HL-60 (cell line): ENCODE measurements at regions not wholly inside any gene's neighbourhood (a gene's known extent, or its start where the extent isn't known, plus 50 kb on each side); places are given as distances from the start of the nearest gene placed in this dataset.

ENCODE experiments used
- DNase-seq, 2 experiments: peaks; one replicate each; pipeline ENCODE4 v3.0.0-alpha.2; 2010 to 2020; ENCODE audit warnings: low read depth in 1 of 2, low spot score in 1 of 2
- H3K27ac ChIP-seq: fragments of 250-450 bp; sonication (Bioruptor Pico); replicated peaks from 2 replicates; pipeline ENCODE4 v1.5.1; 2020; ENCODE audit warnings: mild to moderate bottlenecking, moderate library complexity
- H3K27me3 ChIP-seq: fragments of 250-450 bp; sonication (Bioruptor Pico); 2 replicates; pipeline ENCODE4 v1.5.1; 2021; ENCODE audit warnings: mild to moderate bottlenecking, moderate library complexity; ENCODE audit not compliant: insufficient read depth, poor library complexity, severe bottlenecking
- H3K4me3 ChIP-seq: replicated peaks from 2 replicates; pipeline ENCODE4 v1.5.1; 2011; ENCODE audit warnings: mild to moderate bottlenecking, control low read depth, low read length; ENCODE audit not compliant: insufficient read depth
- GABPA ChIP-seq: IDR thresholded peaks from 2 replicates; pipeline ENCODE4 v1.6.1; 2012; ENCODE audit warnings: low read depth
- POLR2AphosphoS5 ChIP-seq: IDR thresholded peaks from 2 replicates; pipeline ENCODE4 v1.6.1; 2012; ENCODE audit warnings: low read depth
- SPI1 ChIP-seq: IDR thresholded peaks from 2 replicates; pipeline ENCODE4 v1.6.1; 2012; ENCODE audit warnings: low read depth, mild to moderate bottlenecking, borderline replicate concordance
- TF ChIP-seq, protein P1 (sequence below): IDR thresholded peaks from 2 replicates; pipeline ENCODE4 v1.6.1; 2012; ENCODE audit warnings: low read depth; ENCODE audit not compliant: insufficient replicate concordance
- TF ChIP-seq, protein P2 (sequence below): IDR thresholded peaks from one replicate; pipeline ENCODE4 v1.5.1; 2011; ENCODE audit warnings: low read length, control low read depth, inconsistent platforms; ENCODE audit not compliant: insufficient read depth

DNA sequence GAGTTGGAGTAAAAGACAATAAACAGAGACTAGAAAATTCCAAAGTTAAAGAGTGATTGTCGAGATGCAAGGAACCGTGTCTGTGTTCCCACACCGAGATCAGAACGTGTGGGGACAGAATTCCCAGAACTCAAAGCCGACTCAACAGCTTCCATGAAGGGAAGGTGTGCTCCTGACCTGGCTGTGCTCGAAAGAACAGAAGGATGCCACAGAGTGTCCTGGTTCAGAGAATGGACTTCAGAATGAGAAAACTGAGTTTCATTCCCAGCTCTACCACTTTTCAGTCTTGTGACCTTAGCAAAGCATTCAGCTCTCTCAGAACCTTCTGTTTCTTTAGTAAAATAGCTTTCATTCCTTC is 420.0 kb upstream of the SLC30A5 start:
- Histone ChIP-seq H3K4me3 (no peak overlapping the region), H3K27ac (no peak overlapping the region), H3K27me3 (no peaks in the 10 kb centered on the region)
- no peak for DNase-seq
- TF ChIP-seq, protein P1, sequence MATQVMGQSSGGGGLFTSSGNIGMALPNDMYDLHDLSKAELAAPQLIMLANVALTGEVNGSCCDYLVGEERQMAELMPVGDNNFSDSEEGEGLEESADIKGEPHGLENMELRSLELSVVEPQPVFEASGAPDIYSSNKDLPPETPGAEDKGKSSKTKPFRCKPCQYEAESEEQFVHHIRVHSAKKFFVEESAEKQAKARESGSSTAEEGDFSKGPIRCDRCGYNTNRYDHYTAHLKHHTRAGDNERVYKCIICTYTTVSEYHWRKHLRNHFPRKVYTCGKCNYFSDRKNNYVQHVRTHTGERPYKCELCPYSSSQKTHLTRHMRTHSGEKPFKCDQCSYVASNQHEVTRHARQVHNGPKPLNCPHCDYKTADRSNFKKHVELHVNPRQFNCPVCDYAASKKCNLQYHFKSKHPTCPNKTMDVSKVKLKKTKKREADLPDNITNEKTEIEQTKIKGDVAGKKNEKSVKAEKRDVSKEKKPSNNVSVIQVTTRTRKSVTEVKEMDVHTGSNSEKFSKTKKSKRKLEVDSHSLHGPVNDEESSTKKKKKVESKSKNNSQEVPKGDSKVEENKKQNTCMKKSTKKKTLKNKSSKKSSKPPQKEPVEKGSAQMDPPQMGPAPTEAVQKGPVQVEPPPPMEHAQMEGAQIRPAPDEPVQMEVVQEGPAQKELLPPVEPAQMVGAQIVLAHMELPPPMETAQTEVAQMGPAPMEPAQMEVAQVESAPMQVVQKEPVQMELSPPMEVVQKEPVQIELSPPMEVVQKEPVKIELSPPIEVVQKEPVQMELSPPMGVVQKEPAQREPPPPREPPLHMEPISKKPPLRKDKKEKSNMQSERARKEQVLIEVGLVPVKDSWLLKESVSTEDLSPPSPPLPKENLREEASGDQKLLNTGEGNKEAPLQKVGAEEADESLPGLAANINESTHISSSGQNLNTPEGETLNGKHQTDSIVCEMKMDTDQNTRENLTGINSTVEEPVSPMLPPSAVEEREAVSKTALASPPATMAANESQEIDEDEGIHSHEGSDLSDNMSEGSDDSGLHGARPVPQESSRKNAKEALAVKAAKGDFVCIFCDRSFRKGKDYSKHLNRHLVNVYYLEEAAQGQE, result no peak
- TF ChIP-seq GABPA (no peak), SPI1 (no peak), POLR2AphosphoS5 (no peak)
- TF ChIP-seq, protein P2, sequence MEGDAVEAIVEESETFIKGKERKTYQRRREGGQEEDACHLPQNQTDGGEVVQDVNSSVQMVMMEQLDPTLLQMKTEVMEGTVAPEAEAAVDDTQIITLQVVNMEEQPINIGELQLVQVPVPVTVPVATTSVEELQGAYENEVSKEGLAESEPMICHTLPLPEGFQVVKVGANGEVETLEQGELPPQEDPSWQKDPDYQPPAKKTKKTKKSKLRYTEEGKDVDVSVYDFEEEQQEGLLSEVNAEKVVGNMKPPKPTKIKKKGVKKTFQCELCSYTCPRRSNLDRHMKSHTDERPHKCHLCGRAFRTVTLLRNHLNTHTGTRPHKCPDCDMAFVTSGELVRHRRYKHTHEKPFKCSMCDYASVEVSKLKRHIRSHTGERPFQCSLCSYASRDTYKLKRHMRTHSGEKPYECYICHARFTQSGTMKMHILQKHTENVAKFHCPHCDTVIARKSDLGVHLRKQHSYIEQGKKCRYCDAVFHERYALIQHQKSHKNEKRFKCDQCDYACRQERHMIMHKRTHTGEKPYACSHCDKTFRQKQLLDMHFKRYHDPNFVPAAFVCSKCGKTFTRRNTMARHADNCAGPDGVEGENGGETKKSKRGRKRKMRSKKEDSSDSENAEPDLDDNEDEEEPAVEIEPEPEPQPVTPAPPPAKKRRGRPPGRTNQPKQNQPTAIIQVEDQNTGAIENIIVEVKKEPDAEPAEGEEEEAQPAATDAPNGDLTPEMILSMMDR, result no peak

DNA sequence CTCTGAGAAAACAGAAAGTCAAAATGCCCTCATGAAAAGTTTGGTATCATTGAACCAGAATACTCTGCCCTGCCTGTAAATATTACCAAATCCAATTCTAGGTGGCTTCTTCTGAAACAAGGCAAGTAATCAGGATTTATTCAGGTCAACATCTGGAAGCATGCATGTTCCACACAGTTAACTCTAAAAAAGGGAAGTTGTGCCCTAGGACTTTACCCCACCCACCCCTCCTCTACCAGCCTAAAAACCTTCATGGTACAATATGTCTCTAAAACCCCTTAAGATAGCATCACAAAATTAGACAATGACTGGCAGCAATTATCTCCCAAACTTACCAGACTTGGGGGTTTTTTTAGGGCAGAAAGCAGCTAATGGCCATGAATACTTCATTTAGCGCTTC is 414.8 kb upstream of the SLC30A5 start:
- no peak for DNase-seq
- H3K27me3 ChIP-seq, result no peaks in the 10 kb centered on the region
- no peak overlapping the region for H3K27ac ChIP-seq
- TF ChIP-seq, protein P1, result no peak
- TF ChIP-seq, protein P2, result no peak
- TF ChIP-seq GABPA (no peak), POLR2AphosphoS5 (no peak), SPI1 (no peak)
- no peak overlapping the region for H3K4me3 ChIP-seq

DNA sequence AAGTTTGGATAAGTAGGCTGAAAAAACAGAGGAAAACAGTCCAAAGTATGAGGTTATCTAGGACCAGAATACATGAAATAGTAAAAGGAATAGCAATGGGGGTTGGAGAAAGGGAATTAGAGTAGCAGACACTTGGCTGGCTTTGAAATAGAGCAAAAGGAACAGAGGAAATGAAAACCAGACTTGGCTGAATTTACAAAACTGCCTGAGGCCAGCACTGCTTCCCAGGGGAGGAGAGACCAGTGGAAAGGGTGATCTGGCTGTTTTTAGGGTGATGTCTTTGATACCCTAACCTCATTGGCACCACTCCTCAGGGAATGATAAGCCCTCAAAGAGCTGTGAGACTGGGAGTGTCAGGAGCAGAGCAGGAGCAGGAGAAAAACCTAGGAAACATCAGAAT is 413.4 kb upstream of the SLC30A5 start:
- no peak for TF ChIP-seq POLR2AphosphoS5
- no peak for TF ChIP-seq SPI1
- TF ChIP-seq, protein P1, result no peak
- no peak overlapping the region for H3K4me3 ChIP-seq
- no peak for DNase-seq
- H3K27me3 ChIP-seq, result no peaks in the 10 kb centered on the region
- no peak overlapping the region for H3K27ac ChIP-seq

DNA sequence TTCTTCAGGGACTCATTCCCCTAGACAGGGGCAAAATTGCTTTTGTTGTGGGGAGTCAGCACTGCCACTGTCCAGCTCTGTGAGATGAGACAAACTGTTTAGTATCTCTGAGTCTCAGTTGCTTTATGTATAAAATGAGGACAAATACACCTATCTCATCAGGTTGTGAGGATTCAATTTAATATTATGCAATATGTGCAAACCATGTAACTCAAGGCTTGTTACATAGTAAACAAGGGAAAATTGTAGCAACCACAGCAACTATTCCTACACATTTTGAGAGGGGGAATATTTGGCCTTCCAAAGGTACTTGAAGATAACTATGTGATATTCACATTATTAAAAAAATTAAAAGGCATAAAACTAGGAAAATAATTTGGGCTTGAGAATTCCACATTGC is 411.9 kb upstream of the SLC30A5 start:
- Histone ChIP-seq H3K27ac (no peak overlapping the region), H3K27me3 (no peaks in the 10 kb centered on the region), H3K4me3 (no peak overlapping the region)
- DNase-seq, result no peak
- TF ChIP-seq SPI1 (no peak), POLR2AphosphoS5 (no peak), GABPA (no peak)
- TF ChIP-seq, protein P2, result no peak
- TF ChIP-seq, protein P1, result no peak
